ENCODE measurements at regions not wholly inside any gene's neighbourhood (a gene's known extent, or its start where the extent isn't known, plus 50 kb on each side); places are given as distances from the start of the nearest gene placed in this dataset.

DNA sequence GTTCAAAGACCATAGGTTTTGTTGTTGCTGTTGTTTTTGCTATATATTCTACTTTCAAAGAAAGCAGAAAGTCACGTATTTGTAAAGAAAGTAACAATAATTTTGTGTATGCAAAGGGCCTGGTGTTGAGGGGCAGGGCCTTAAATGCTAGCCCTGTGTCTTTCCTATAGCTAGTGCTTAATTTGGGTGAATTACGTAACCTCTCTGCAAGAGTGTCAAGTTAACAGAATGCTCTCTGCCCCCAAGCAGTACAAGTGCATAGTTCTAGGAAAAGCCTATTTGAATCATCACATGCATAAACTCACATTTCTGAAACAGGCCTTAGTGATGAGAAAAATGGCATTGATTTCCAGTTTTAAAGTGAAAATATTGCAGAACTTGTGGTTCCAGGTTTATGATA lies 663.6 kb downstream of the STIM2 start:
- H3K27ac ChIP-seq (ENCODE audit: low read depth, low read length): no peak overlapping the region
- no peaks in the 10 kb centered on the region for H3K36me3 ChIP-seq (ENCODE audit: control insufficient read depth, low read length)
- no peaks in the 10 kb centered on the region for H4K20me1 ChIP-seq (ENCODE audit: control insufficient read depth, insufficient read depth, low read depth, low read length)
- TF ChIP-seq, protein P1, sequence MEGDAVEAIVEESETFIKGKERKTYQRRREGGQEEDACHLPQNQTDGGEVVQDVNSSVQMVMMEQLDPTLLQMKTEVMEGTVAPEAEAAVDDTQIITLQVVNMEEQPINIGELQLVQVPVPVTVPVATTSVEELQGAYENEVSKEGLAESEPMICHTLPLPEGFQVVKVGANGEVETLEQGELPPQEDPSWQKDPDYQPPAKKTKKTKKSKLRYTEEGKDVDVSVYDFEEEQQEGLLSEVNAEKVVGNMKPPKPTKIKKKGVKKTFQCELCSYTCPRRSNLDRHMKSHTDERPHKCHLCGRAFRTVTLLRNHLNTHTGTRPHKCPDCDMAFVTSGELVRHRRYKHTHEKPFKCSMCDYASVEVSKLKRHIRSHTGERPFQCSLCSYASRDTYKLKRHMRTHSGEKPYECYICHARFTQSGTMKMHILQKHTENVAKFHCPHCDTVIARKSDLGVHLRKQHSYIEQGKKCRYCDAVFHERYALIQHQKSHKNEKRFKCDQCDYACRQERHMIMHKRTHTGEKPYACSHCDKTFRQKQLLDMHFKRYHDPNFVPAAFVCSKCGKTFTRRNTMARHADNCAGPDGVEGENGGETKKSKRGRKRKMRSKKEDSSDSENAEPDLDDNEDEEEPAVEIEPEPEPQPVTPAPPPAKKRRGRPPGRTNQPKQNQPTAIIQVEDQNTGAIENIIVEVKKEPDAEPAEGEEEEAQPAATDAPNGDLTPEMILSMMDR (IDR thresholded peaks at IDR 0.05; ENCODE audit: low read depth, low read length, poor library complexity, severe bottlenecking): no peak
- TF ChIP-seq EZH2phosphoT487 (IDR thresholded peaks at IDR 0.05; ENCODE audit: borderline replicate concordance, low read length): no peak
- H3K79me2 ChIP-seq (ENCODE audit: control insufficient read depth, low read length): no peaks in the 10 kb centered on the region
- no peaks in the 10 kb centered on the region for H3K9me3 ChIP-seq (ENCODE audit: control insufficient read depth, insufficient read depth, low read length)
- H3K9me2 ChIP-seq (replicated peaks; ENCODE audit: control insufficient read depth, low read length): no peaks in the 10 kb centered on the region
- no peaks in the 10 kb centered on the region for H3K27me3 ChIP-seq (ENCODE audit: control insufficient read depth, low read length)
- H3K4me2 ChIP-seq (ENCODE audit: low read length): no peak overlapping the region
- no peak overlapping the region for H3K4me3 ChIP-seq (ENCODE audit: low read length)
- no peaks in the 10 kb centered on the region for H3F3A ChIP-seq (ENCODE audit: control insufficient read depth, insufficient read depth)
- H3K4me1 ChIP-seq (ENCODE audit: control insufficient read depth, low read length): no peaks in the 10 kb centered on the region

DNA sequence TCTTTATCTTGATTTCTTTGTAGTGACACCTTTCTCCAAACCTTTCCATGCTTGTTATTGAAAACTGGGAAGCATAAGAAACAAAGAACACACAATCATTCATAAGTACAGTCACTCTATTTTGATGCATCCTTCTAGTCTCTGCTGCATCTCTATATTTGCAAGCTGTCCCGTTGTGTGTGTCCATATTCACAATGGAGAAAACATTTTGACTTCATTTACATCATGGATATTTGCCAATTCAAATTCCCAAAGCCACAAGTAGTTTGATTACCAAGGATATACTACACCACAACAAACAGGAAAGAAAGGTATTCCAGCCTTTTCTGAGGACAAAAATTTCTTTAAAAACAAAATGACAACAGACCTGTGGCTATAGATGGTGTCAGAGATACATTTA lies 673.8 kb downstream of the STIM2 start:
- H3K4me2 ChIP-seq (ENCODE audit: low read length): no peak overlapping the region
- H3K4me1 ChIP-seq (ENCODE audit: control insufficient read depth, low read length): no peaks in the 10 kb centered on the region
- H4K20me1 ChIP-seq (ENCODE audit: control insufficient read depth, insufficient read depth, low read depth, low read length): no peaks in the 10 kb centered on the region
- no peak overlapping the region for H3K27ac ChIP-seq (ENCODE audit: low read depth, low read length)
- no peak overlapping the region for H3K4me3 ChIP-seq (ENCODE audit: low read length)
- no peaks in the 10 kb centered on the region for H3K79me2 ChIP-seq (ENCODE audit: control insufficient read depth, low read length)
- H3K27me3 ChIP-seq (ENCODE audit: control insufficient read depth, low read length): no peaks in the 10 kb centered on the region
- no peaks in the 10 kb centered on the region for H3F3A ChIP-seq (ENCODE audit: control insufficient read depth, insufficient read depth)
- H3K9me2 ChIP-seq (replicated peaks; ENCODE audit: control insufficient read depth, low read length): no peaks in the 10 kb centered on the region
- TF ChIP-seq EZH2phosphoT487 (IDR thresholded peaks at IDR 0.05; ENCODE audit: borderline replicate concordance, low read length): no peak
- TF ChIP-seq, protein P1 (IDR thresholded peaks at IDR 0.05; ENCODE audit: low read depth, low read length, poor library complexity, severe bottlenecking): no peak
- H3K9me3 ChIP-seq (ENCODE audit: control insufficient read depth, insufficient read depth, low read length): no peaks in the 10 kb centered on the region
- H3K36me3 ChIP-seq (ENCODE audit: control insufficient read depth, low read length): no peaks in the 10 kb centered on the region

DNA sequence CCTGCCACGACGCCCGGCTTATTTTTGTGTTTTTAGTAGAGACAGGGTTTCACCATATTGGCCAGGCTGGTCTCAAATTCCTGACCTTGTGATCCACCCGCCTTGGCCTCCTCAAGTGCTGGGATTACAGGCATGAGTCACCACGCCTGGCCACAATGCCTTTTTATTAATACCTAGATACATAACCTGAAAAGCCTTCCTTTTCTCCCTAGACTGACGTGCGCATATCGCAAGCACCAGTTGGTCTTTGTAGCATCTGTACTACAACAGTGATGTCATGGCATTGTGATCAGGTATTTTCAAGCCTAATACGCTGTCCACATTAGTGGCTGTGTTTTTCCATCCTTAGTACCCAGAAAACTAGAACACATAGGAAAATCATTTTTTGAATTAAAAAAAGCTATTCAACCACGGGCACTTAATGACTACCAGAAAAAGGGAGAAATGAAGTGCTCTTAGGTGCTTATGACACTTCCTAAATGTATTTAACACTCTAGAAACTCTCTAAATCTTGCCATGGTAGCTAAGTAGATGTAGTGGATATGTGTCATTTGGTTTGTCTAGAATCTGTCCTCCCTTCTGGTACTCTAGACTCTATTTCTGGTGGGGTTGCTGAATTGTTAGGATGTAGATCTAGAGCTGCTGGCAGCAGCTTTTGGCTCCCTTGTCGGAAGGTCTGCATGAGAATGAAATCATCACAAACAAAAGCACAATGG lies 707.8 kb downstream of the STIM2 start:
- Histone ChIP-seq H3F3A (ENCODE audit: control insufficient read depth, insufficient read depth) (no peaks in the 10 kb centered on the region), H3K4me1 (ENCODE audit: control insufficient read depth, low read length) (no peaks in the 10 kb centered on the region), H4K20me1 (ENCODE audit: control insufficient read depth, insufficient read depth, low read depth, low read length) (no peaks in the 10 kb centered on the region), H3K4me2 (ENCODE audit: low read length) (no peak overlapping the region), H3K9me3 (ENCODE audit: control insufficient read depth, insufficient read depth, low read length) (no peaks in the 10 kb centered on the region), H3K36me3 (ENCODE audit: control insufficient read depth, low read length) (no peaks in the 10 kb centered on the region), H3K27me3 (ENCODE audit: control insufficient read depth, low read length) (no peaks in the 10 kb centered on the region), H3K79me2 (ENCODE audit: control insufficient read depth, low read length) (no peaks in the 10 kb centered on the region), H3K27ac (ENCODE audit: low read depth, low read length) (no peak overlapping the region), H3K9me2 (replicated peaks; ENCODE audit: control insufficient read depth, low read length) (no peaks in the 10 kb centered on the region), H3K4me3 (ENCODE audit: low read length) (no peak overlapping the region)
- TF ChIP-seq, protein P1 (IDR thresholded peaks at IDR 0.05; ENCODE audit: low read depth, low read length, poor library complexity, severe bottlenecking): no peak
- no peak for TF ChIP-seq EZH2phosphoT487 (IDR thresholded peaks at IDR 0.05; ENCODE audit: borderline replicate concordance, low read length)

Measured in DOHH2 (cell line).